NCI-H2107 treated with DMSO at 0.1 percent for 48 hours (cell line): ENCODE measurements at regions not wholly inside any gene's neighbourhood (a gene's known extent, or its start where the extent isn't known, plus 50 kb on each side); places are given as distances from the start of the nearest gene placed in this dataset.

Source experiments
- DNase-seq: peaks from one replicate; lab custom pipeline; 2025; ENCODE audit not compliant: unreplicated experiment; lab: John Stamatoyannopoulos, UW

DNA sequence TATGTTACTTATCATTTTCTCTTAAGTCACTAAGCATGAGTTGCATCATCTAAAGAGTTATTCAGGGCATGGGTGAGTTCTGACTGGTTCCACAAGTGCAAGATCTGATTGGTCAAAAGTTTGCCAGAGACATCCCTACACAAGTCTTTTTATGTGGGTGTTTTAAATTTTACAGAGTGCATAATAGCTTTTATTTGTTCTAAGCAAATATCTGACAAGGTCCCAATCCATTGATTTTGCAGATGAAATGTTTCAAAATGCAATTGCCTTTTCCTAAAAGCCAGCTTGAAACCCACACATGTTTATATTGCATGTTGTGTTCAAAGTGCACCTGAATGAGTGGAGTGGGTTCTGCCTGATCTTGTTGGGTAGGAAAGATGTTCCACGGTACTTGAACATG lies 101.7 kb upstream of the PAX6 start:
- DNase-seq: no peak

DNA sequence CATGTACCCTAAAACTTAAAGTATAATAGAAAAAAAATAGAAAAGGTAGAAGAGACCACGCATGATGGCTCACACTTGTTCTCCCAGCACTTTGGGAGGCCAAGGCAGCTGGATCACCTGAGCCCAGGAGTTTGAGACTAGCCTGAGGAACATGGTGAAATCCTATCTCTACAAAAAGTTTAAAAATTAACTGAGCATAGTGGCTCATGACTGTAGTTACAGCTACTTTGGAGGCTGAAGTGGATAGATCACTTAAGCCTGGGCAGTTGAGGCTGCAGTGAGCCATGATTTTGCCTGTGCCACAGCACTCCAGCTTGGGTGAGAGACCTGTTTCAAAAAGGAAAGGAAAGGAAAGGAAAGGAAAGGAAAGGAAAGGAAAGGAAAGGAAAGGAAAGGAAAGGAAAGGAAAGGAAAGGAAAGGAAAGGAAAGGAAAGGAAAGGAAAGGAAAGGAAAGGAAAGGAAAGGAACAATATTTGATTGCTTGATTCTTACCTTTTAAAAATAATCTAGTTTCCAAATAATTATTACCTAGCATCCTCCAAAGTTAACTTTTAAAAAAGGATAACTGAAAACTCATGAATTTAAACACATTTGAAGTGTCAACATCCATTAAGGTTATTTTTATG lies 99.9 kb upstream of the PAX6 start:
- no peak for DNase-seq

DNA sequence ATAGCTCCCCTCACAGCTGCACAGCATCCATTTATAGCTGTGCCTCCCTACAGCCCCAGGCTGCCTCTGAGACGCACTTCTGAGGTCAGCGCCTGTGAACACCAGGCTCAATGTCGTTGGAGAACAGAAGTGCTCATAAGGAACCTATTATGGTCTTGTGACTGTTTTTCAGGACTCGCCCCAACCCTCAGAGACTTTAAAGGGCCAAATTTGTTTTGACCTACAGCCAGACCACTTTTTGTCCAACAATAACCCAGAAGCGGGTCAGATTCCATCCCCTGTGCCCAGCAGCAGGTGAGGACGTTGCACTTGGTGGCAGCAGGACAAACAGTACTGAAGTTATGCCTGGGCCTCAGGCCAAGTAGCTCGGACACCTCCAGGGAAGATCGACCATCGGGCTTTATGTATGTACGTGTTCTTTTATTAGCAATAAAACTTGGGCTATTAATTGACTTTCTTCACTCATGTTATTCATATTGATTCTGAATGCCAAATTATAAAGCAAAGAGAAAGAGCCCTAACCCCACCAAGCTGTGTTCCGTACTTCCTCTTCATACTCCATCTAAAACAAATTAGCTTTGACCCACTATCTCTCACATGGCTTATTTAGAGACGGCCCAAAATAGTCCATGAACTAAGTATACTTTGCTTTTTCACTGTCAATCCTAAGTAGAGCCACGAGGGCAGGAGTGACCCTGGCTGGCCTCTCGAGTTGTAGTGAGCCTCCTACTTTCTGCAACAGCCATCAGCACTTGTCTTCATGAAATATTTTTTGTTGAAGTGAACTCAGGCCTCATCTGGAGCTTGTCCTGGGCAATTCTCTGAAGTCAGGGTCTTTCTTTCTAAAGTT lies 92.3 kb upstream of the PAX6 start:
- no peak for DNase-seq

GRCh38 chr11:31902706-31903105 lies 91.6 kb upstream of the PAX6 start:
- DNase-seq: no peak

DNA sequence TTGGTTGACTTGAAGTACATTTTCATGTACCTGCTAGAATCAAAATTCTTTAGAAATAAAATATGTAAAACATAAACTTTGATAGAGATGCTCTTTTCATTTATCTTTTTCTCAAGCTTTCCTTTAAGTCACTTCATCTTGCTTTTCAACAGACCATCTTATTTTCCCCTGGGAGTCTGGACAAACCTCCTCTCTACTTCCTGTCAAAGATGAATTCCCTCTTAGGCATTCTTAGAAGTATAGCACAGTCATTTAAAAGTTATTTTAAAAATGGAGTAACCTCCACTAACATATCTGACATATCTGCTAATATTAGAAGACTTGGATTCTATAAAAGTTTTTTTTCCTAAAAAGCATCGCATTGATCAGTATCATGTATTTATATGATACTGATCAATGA lies 84.8 kb upstream of the PAX6 start:
- DNase-seq: no peak

GRCh38 chr11:31887180-31887579 lies 76.1 kb upstream of the PAX6 start:
- no peak for DNase-seq

DNA sequence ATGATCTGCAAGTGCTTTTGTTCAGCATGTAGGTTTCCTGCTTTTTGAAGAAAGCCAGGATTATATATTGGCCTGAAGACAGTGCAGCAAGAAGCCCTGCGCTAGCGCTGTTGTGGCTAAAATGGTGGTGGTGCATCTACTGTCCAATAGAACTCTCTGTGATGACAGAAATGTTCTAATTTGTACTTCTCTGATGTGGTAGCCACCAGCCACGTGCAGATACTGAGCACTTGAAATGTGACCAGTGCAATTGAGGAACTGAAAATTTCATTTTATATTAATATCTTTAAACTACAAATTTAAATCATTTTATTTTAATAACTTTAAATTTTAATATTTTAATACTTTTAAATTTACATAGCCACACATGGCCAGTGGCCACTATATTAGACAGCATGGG lies 73.0 kb upstream of the PAX6 start:
- no peak for DNase-seq

- DNase-seq: no peak
Observed at GRCh38 chr11:31883435-31883834, 72.3 kb upstream of the PAX6 start.

DNA sequence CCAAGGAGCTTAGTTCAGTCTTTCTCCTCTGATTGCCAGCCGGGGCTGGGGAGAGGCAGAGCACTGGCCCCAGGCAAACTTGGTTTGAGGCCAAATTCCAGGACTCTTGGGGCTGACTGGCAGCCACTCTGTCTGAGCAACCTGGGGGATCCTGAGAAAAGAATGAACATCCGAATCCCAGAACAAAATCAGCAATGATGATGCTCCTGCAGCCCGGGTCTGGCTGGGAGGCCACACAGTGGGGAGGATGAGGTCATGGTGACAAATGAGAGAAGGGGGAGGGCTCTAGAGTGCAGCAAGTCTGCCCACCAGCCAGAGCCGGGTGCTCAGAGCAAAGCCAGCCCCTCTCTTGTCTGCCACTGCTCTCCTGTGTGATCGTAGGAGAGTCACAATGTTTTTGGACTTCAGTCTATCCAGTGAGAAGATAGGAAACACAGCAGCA lies 71.8 kb upstream of the PAX6 start:
- no peak for DNase-seq

DNA sequence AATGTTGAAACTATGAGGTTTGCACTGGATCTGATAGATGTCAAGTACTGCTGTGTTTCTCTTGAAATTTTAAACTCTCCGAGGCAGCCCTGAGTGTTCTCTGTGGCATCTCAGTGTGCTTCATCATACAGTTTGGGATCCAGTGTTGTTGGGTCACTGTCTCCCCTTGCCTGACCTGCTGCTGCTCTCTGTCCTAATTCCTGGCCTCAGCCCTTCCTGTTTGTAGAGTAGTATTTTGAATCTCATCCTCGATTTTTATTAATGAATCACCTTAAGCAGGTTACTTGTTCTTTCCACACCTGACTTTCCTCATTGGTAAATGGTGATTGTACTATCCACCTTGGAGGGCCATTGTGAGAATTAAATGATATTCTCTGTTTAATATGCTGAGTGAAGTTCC lies 70.7 kb upstream of the PAX6 start:
- DNase-seq: no peak

DNA sequence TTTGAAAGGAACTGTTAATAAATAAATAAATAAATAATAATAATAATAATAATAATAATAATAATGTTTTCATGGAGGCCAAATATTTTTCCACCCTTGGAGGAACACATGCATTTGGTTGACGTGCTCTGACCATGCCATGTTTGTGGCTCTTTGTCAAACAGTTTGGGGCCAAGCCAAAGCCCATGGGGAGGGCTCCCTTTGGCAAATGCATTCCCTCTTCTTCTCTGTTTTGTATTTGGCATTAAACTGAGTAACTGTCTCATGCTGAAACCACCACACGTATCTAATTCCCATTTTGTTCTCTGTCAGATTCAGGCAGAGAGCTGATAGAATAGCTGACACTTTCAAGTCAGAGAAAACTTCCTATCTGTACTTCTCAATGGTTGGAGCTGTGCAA lies 68.6 kb upstream of the PAX6 start:
- no peak for DNase-seq

GRCh38 chr11:31877863-31878262 lies 66.7 kb upstream of the PAX6 start:
- DNase-seq: no peak

DNA sequence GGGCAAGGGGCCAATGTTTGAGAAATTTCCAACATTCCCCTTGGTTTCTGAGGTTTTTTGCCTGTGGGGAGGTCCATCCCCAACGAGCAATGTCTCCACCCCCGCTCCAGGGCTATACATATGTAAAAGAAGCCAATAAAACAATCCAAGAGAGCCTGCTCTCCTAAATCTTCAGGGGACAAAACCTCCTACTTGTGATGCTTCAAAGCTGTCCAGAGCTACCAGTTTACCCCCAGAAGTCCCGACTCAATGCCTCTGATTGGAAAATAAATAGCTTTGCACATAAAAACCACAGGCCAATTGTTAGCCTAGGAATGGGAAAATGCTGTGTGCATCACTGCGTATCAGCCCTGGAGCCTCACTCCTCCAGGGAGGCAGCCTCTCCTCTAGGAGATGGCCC lies 66.0 kb upstream of the PAX6 start:
- DNase-seq: no peak

DNA sequence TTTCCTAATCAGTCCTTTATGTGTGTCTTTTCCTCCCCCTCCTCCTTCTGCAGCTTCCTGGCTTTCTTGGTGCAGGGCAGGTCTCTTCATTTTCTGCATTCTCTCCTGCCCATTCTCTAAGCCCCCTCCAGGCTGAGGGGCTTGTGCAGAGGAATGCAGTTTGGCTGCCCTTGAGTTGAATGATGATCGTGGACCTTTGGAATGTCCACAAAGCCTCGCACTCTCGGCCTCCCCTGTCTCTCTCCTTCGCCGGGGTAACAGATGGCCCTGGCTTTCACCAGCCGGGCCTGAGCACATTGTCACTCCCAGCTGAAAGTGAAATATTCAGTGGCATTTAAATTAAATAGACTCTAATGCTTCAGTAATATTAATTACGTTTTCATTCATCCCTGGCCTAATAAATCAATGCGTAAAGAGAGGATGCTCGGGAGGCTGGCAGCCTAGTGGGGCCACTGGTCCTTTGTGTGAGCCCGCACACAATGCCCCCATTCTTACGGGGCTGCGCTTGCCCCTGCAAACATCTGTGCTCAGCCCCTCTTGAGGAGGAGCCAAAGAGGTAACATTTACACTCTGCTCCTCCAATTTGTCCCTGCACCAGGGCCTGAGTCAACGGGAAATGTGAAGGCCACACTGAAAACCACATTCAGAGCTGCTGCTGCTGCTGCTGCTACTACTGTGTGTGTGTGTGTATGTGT lies 64.9 kb upstream of the PAX6 start:
- DNase-seq: no peak

DNA sequence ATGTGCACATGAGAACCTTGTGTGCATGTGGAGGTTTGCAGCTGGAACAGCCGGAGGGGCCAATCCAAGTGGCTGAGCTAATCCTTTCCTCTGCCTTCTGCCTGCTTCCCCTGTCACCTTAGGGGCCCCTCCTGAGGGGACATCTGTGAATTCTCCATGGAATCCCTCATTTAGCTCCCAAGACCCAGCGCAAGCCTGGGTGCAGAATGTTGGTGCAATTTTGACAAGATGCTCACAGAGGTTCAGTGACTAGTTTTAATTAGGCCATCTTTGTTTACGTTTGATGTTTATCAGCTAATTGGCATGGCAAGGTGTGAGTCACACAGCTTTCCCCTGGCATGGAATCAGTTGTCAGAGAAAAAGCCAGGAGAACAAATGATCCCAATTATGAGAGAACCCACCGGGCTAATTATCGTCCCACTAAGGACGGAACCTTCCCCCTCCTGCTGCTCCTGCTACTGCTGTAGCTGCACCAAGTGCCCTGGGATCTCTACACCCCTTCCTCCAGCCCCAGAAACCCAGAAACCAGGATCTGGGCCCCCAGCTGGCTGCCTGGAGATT lies 63.6 kb upstream of the PAX6 start:
- DNase-seq: no peak

GRCh38 chr11:31873124-31873523 lies 62.0 kb upstream of the PAX6 start:
- no peak for DNase-seq

GRCh38 chr11:31872076-31872443 lies 60.9 kb upstream of the PAX6 start:
- no peak for DNase-seq

GRCh38 chr11:31871310-31872075 lies 60.4 kb upstream of the PAX6 start:
- DNase-seq: no peak

GRCh38 chr11:31870609-31871309 lies 59.6 kb upstream of the PAX6 start:
- peak; percentile 6 for DNase-seq

- DNase-seq: no peak
Observed at GRCh38 chr11:31869986-31870385, 58.9 kb upstream of the PAX6 start.
